SK-N-SH (cell line): ENCODE measurements at regions not wholly inside any gene's neighbourhood (a gene's known extent, or its start where the extent isn't known, plus 50 kb on each side); places are given as distances from the start of the nearest gene placed in this dataset.

Experiments
- CTCF ChIA-PET: fragments of 300-600, 350-600 bp; formaldehyde crosslinking; extraction: SDS; loops from one replicate; lab custom pipeline; 2021; lab: Yijun Ruan, JAX
- POLR2A ChIA-PET: fragments of 350-600 bp; sonication (Branson Sonifier 250); formaldehyde crosslinking; extraction: SDS; loops from one replicate; lab custom pipeline; 2020; ENCODE audit warnings: antibody characterized with exemption, inconsistent platforms; lab: Yijun Ruan, JAX
- DNase-seq: peaks from one replicate; pipeline ENCODE4 v3.0.0; 2012
- H2AFZ ChIP-seq: fragments of 200-600 bp; sonication (generic); 2 replicates; pipeline ENCODE4 v1.8.1; 2016; ENCODE audit warnings: antibody characterized with exemption, mild to moderate bottlenecking, low read depth
- H3F3A ChIP-seq: fragments of 200-600 bp; sonication (generic); replicated peaks from 2 replicates; pipeline ENCODE3; 2016; ENCODE audit warnings: antibody characterized with exemption, mild to moderate bottlenecking; ENCODE audit not compliant: insufficient read depth
- H3K27ac ChIP-seq, 2 experiments: fragments of 200-500 bp in 1 of 2; fragments of 200-600 bp in 1 of 2; sonication (Bioruptor generic) in 1 of 2; sonication (generic), shearing (Covaris generic) in 1 of 2; 2 replicates each; pipeline versions ENCODE4 v1.5.1 to v1.6.1; 2014 to 2016; ENCODE audit warnings: low read depth in 2 of 2, inconsistent platforms in 1 of 2, low read length in 1 of 2, mild to moderate bottlenecking in 1 of 2, mixed read lengths in 1 of 2
- H3K27me3 ChIP-seq: fragments of 200-600 bp; sonication (generic), shearing (Covaris generic); 2 replicates; pipeline ENCODE4 v1.6.1; 2016; ENCODE audit warnings: mixed run types; ENCODE audit not compliant: insufficient read depth
- H3K36me3 ChIP-seq, 2 experiments: fragments of 200-500 bp in 1 of 2; fragments of 200-600 bp in 1 of 2; sonication (Bioruptor generic) in 1 of 2; sonication (generic) in 1 of 2; replicated peaks in 1 of 2; 2 replicates each; pipeline versions ENCODE3 to v1.5.1; 2014 to 2016; ENCODE audit warnings: low read length in 1 of 2, mild to moderate bottlenecking in 1 of 2; ENCODE audit not compliant: insufficient read depth in 2 of 2, control insufficient read depth in 1 of 2
- H3K4me1 ChIP-seq, 2 experiments: fragments of 200-500 bp in 1 of 2; fragments of 200-600 bp in 1 of 2; sonication (Bioruptor generic) in 1 of 2; sonication (generic), shearing (Covaris generic) in 1 of 2; 2 replicates each; pipeline versions ENCODE4 v1.5.1 to v1.6.1; 2014 to 2016; ENCODE audit warnings: low read depth in 1 of 2, low read length in 1 of 2, mixed run types in 1 of 2; ENCODE audit not compliant: insufficient read depth in 2 of 2, control insufficient read depth in 1 of 2
- H3K4me2 ChIP-seq: fragments of 200-600 bp; sonication (generic), shearing (Covaris generic); 2 replicates; pipeline ENCODE4 v1.6.1; 2017; ENCODE audit warnings: mixed run types
- H3K4me3 ChIP-seq, 2 experiments: fragments of 200-500 bp in 1 of 2; fragments of 200-600 bp in 1 of 2; sonication (Bioruptor generic) in 1 of 2; sonication (generic), shearing (Covaris generic) in 1 of 2; 2 replicates each; pipeline versions ENCODE4 v1.5.1 to v1.8.1; 2014 to 2016; ENCODE audit warnings: low read depth in 2 of 2, inconsistent platforms in 1 of 2, low read length in 1 of 2, mild to moderate bottlenecking in 1 of 2, mixed read lengths in 1 of 2, moderate library complexity in 1 of 2
- H3K79me2 ChIP-seq: fragments of 200-600 bp; sonication (generic); 2 replicates; pipeline ENCODE4 v1.8.1; 2017; ENCODE audit warnings: mild to moderate bottlenecking; ENCODE audit not compliant: insufficient read depth
- H3K9ac ChIP-seq: fragments of 200-600 bp; sonication (generic); 2 replicates; pipeline ENCODE4 v1.6.1; 2017; ENCODE audit warnings: mixed run types
- H3K9me2 ChIP-seq: fragments of 200-600 bp; sonication (generic); 2 replicates; pipeline ENCODE4 v1.6.1; 2017; ENCODE audit warnings: mixed run types
- H3K9me3 ChIP-seq: fragments of 200-600 bp; sonication (generic); 2 replicates; pipeline ENCODE4 v1.6.1; 2017; ENCODE audit warnings: mixed run types, mild to moderate bottlenecking, moderate library complexity
- H4K20me1 ChIP-seq: fragments of 200-600 bp; sonication (generic); 2 replicates; pipeline ENCODE4 v1.6.1; 2017; ENCODE audit warnings: mild to moderate bottlenecking, mixed run types; ENCODE audit not compliant: insufficient read depth
- CHD2 ChIP-seq: fragments of 150-350 bp; IDR thresholded peaks from 2 replicates; pipeline ENCODE4 v1.6.1; 2018; ENCODE audit warnings: low read length; ENCODE audit not compliant: partially characterized antibody
- ELF1 ChIP-seq: IDR thresholded peaks from 2 replicates; pipeline ENCODE4 v1.4.0; 2012
- EP300 ChIP-seq, 2 experiments: IDR thresholded peaks; 2 replicates each; pipeline versions ENCODE4 v1.4.0 to v1.6.1; 2012; ENCODE audit warnings: borderline replicate concordance in 1 of 2, low read depth in 1 of 2, low read length in 1 of 2
- EZH2phosphoT487 ChIP-seq: fragments of 200-600 bp; sonication (generic); IDR thresholded peaks from 2 replicates; pipeline ENCODE4 v1.6.1; 2017; ENCODE audit warnings: low read depth, mixed run types, mild to moderate bottlenecking, antibody characterized with exemption, moderate library complexity, borderline replicate concordance
- FOSL2 ChIP-seq: IDR thresholded peaks from 2 replicates; pipeline ENCODE4 v1.4.0; 2012; ENCODE audit warnings: low read depth, mild to moderate bottlenecking, moderate library complexity, borderline replicate concordance
- FOXM1 ChIP-seq: IDR thresholded peaks from 2 replicates; pipeline ENCODE4 v1.4.0; 2012; ENCODE audit warnings: low read depth, mild to moderate bottlenecking
- GABPA ChIP-seq: IDR thresholded peaks from 2 replicates; pipeline ENCODE4 v1.4.0; 2012; ENCODE audit warnings: low read depth, mild to moderate bottlenecking
- GATA2 ChIP-seq: sonication (generic); formaldehyde crosslinking; IDR thresholded peaks from 2 replicates; pipeline ENCODE4 v1.5.0; 2020; ENCODE audit warnings: mild to moderate bottlenecking, missing genetic modification reagents
- MXI1 ChIP-seq: IDR thresholded peaks from 2 replicates; pipeline ENCODE4 v1.6.1; 2012; ENCODE audit warnings: mild to moderate bottlenecking, low read depth, low read length, improper control_type of control experiment
- RCOR1 ChIP-seq: fragments of 150-350 bp; IDR thresholded peaks from 2 replicates; pipeline ENCODE4 v1.6.1; 2017; ENCODE audit warnings: antibody characterized with exemption, low read length
- RFX5 ChIP-seq: IDR thresholded peaks from 2 replicates; pipeline ENCODE4 v1.6.1; 2012; ENCODE audit warnings: mild to moderate bottlenecking, improper control_type of control experiment, low read length
- RXRA ChIP-seq: IDR thresholded peaks from 2 replicates; pipeline ENCODE4 v1.4.0; 2012; ENCODE audit warnings: low read depth, mild to moderate bottlenecking, borderline replicate concordance
- SIN3A ChIP-seq: IDR thresholded peaks from 2 replicates; pipeline ENCODE4 v1.6.1; 2012; ENCODE audit warnings: low read depth, mild to moderate bottlenecking, low read length, moderate library complexity, borderline replicate concordance
- SMC3 ChIP-seq: IDR thresholded peaks from 2 replicates; pipeline ENCODE4 v1.6.1; 2012; ENCODE audit warnings: low read depth, low read length, improper control_type of control experiment
- TCF12 ChIP-seq: IDR thresholded peaks from 2 replicates; pipeline ENCODE4 v1.4.0; 2012
- YY1 ChIP-seq: IDR thresholded peaks from 2 replicates; pipeline ENCODE4 v1.4.0; 2012; ENCODE audit warnings: low read depth, mild to moderate bottlenecking
- WGBS: methylation state at CpG from one replicate; pipeline ENCODE4 v1.1.6; 2017; ENCODE audit warnings: low lambda C conversion rate; 5-methylcytosine and 5-hydroxymethylcytosine counted together
- TF ChIP-seq, protein P1 (sequence below): fragments of 150-350 bp; IDR thresholded peaks from 2 replicates; pipeline ENCODE4 v1.6.1; 2017; ENCODE audit warnings: antibody characterized with exemption, low read length, low read depth, borderline replicate concordance
- TF ChIP-seq, protein P2 (sequence below): IDR thresholded peaks from 2 replicates; pipeline ENCODE4 v1.4.0; 2012; ENCODE audit warnings: low read depth, borderline replicate concordance
- TF ChIP-seq, protein P3 (sequence below): IDR thresholded peaks from 2 replicates; pipeline ENCODE4 v1.4.0; 2012; ENCODE audit warnings: low read depth

DNA sequence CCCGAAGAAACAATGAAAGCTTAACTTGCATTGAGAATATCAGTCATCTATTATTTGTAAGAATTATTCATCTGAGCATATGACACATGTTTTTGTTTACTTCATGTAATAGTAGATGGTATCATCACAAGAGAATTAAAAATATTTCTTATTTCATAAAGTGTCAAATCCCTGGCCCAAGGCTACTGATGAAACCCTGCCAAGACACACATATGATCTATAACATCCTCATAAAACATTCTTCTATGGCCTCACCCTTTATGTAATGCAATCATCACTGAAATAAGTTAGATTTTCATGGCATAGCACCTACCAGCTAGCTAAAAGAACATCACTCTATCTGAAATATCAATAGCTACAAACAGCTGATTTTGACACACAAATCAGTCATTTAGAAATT is 385.6 kb upstream of the PHF14 start:
- CTCF ChIA-PET, result interaction anchor here (0.6 kb wide), 1 partner anchor 20 kb away, joined by 3 read pairs; no protein-coding TSS in a partner anchor
- no peak for DNase-seq
- peaks cover 0 to under 1% of the 10 kb centered on the region in 2 experiments; a peak in 2 of 4 replicates for H3K4me1 ChIP-seq

DNA sequence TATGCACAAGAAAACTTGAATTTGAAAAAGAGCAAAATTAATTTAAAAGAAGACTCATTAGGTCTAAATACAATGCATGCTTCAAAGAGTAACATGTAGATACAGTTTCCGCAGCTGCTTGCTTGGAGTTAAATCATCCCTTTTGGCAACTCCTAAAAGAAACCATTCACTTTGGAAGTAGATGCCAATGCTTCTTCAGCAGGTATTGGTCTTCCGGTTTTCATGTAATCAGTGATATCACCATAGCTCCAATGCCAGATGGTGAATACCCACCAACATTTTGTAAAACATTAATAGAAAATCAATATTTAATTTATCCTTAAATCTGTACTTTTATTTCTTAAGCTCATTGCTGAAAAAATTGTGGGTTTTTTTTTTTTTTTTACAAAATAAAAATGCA is 381.1 kb upstream of the PHF14 start:
- no peak for DNase-seq
- CTCF ChIA-PET, result interaction anchor here (0.6 kb wide), 1 partner anchor 92 kb away, joined by 3 read pairs; no protein-coding TSS in a partner anchor
- H3K79me2 ChIP-seq, result no peaks in the 10 kb centered on the region
- H3K27ac ChIP-seq, result no peak overlapping the region
- H3K36me3 ChIP-seq, result peaks cover 0 to 3% of the 10 kb centered on the region in 2 experiments
- no peaks in the 10 kb centered on the region for H4K20me1 ChIP-seq
- no peaks in the 10 kb centered on the region for H3K27me3 ChIP-seq
- peaks cover 0 to 11% of the 10 kb centered on the region in 2 experiments; a peak in 2 of 4 replicates for H3K4me1 ChIP-seq
- peaks cover 14% of the 10 kb centered on the region; the same call in 1 of the 2 replicates for H3K9me3 ChIP-seq
- TF ChIP-seq FOSL2 (no peak), RCOR1 (no peak), GATA2 (CRISPR knock-in tag) (no peak), EZH2phosphoT487 (no peak), YY1 (no peak), GABPA (no peak), MXI1 (no peak)
- TF ChIP-seq, protein P1, sequence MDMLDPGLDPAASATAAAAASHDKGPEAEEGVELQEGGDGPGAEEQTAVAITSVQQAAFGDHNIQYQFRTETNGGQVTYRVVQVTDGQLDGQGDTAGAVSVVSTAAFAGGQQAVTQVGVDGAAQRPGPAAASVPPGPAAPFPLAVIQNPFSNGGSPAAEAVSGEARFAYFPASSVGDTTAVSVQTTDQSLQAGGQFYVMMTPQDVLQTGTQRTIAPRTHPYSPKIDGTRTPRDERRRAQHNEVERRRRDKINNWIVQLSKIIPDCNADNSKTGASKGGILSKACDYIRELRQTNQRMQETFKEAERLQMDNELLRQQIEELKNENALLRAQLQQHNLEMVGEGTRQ, result no peak
- H3K9me2 ChIP-seq, result no peaks in the 10 kb centered on the region
- H3F3A ChIP-seq, result no peaks in the 10 kb centered on the region
- H3K4me2 ChIP-seq, result no peak overlapping the region
- POLR2A ChIA-PET, result no interaction called here
- no peak overlapping the region for H3K9ac ChIP-seq
- 68% methylated on average over 2 of the region's 2 CpGs for WGBS
- H3K4me3 ChIP-seq, result no peak overlapping the region
- no peak overlapping the region for H2AFZ ChIP-seq

More for the DNA sequence above, 385.6 kb upstream of the PHF14 start:
- Histone ChIP-seq H3F3A (no peaks in the 10 kb centered on the region), H3K36me3 (peaks cover 0 to 3% of the 10 kb centered on the region in 2 experiments), H3K4me3 (no peak overlapping the region), H3K9me2 (peaks cover 7% of the 10 kb centered on the region; the same call in 1 of the 2 replicates), H3K9ac (no peak overlapping the region), H3K27ac (no peak overlapping the region), H3K27me3 (no peaks in the 10 kb centered on the region), H2AFZ (no peak overlapping the region), H3K79me2 (no peaks in the 10 kb centered on the region), H3K9me3 (peaks cover 16% of the 10 kb centered on the region), H4K20me1 (no peaks in the 10 kb centered on the region), H3K4me2 (no peak overlapping the region)
- WGBS, result 21% methylated on average over 1 of the region's 1 CpG
- POLR2A ChIA-PET, result no interaction called here
- TF ChIP-seq RCOR1 (no peak), ELF1 (no peak), SMC3 (no peak), TCF12 (no peak), CHD2 (no peak), SIN3A (no peak), RFX5 (no peak), FOXM1 (no peak), RXRA (no peak), EP300 (IDR thresholded peaks at IDR 0.05; ENCODE audit: borderline replicate concordance in 1 of 2, low read depth in 1 of 2, low read length in 1 of 2) (no peak)
- TF ChIP-seq, protein P2, sequence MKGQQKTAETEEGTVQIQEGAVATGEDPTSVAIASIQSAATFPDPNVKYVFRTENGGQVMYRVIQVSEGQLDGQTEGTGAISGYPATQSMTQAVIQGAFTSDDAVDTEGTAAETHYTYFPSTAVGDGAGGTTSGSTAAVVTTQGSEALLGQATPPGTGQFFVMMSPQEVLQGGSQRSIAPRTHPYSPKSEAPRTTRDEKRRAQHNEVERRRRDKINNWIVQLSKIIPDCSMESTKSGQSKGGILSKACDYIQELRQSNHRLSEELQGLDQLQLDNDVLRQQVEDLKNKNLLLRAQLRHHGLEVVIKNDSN, result no peak
- TF ChIP-seq, protein P3, sequence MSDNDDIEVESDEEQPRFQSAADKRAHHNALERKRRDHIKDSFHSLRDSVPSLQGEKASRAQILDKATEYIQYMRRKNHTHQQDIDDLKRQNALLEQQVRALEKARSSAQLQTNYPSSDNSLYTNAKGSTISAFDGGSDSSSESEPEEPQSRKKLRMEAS, result no peak
- TF ChIP-seq, all 33 proteins: peak for 0
